GM23248 (cell line): ENCODE measurements at regions not wholly inside any gene's neighbourhood (a gene's known extent, or its start where the extent isn't known, plus 50 kb on each side); places are given as distances from the start of the nearest gene placed in this dataset.

Experiments
- EZH2 ChIP-seq: fragments of 200-600 bp; sonication (generic); IDR thresholded peaks from 2 replicates; pipeline ENCODE4 v1.6.1; 2018; ENCODE audit warnings: antibody characterized with exemption, mild to moderate bottlenecking; ENCODE audit not compliant: insufficient read depth, poor library complexity, severe bottlenecking
- EZH2phosphoT487 ChIP-seq: fragments of 200-600 bp; sonication (generic); IDR thresholded peaks from 2 replicates; pipeline ENCODE4 v1.6.1; 2018; ENCODE audit warnings: antibody characterized with exemption, moderate library complexity, mild to moderate bottlenecking, low read depth; ENCODE audit not compliant: insufficient read depth

- TF ChIP-seq EZH2phosphoT487 (no peak), EZH2 (no peak)
Measured at GRCh38 chr2:144972676-144973075, 452.8 kb upstream of the ZEB2 start.
